ENCODE measurements at regions not wholly inside any gene's neighbourhood (a gene's known extent, or its start where the extent isn't known, plus 50 kb on each side); places are given as distances from the start of the nearest gene placed in this dataset.
A peak's percentile ranks its signal among the peaks of the same experiment; 100 is the strongest.

DNA sequence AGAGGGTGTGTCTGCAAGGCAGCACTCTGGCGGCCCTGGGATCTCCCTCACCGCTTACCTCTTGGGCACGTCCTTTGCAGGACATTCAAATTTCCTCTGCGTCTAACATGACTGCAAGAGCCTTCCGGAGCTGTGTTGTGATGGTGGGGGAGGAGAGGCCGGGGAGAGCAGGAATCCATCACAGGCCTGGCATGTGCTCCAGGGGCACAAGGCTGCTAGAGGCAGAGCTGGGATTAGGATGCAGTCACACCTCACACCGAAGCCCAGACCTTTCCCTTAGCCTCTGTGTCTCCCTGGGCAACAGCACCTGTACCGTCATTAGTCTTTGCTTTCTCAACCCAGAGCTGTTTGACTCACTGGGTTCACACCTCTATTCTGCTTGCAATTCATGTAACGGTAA, 111.3 kb downstream of the CMPK2 start:
- Mint-ChIP-seq H3K36me3 (ENCODE audit: low read depth) (no peaks in the 10 kb centered on the region), H3K9me3 (no peaks in the 10 kb centered on the region), H3K4me1 (no peaks in the 10 kb centered on the region), H3K4me3 (no peak overlapping the region), H3K27me3 (peaks cover 8% of the 10 kb centered on the region), H3K27ac (no peak overlapping the region)
- POLR2A ChIA-PET: no interaction called here
- no peak for DNase-seq
- CTCF ChIA-PET: no interaction called here

DNA sequence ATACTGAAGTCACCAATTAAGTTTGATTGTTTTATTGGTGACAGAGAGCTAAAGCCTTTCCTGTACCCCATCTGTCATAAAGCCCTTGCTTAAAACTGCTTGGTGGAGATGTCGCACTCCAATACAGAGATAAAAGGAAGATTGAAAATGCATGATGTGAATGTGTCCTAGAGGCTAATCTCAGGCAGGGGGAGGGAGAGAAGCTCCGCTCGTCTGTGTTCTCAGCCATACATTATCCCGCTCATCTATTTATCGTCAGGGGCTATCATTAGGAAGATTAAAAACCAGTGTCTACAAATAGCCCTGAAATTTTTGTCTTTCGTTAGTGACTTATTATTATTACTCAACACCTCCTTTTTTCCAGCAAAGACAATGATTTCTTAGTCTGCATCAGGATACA, 110.3 kb downstream of the CMPK2 start:
- Mint-ChIP-seq H3K36me3 (ENCODE audit: low read depth) (no peaks in the 10 kb centered on the region), H3K4me1 (no peaks in the 10 kb centered on the region), H3K4me3 (no peak overlapping the region), H3K9me3 (no peaks in the 10 kb centered on the region), H3K27ac (no peak overlapping the region), H3K27me3 (peaks cover 8% of the 10 kb centered on the region)
- POLR2A ChIA-PET: no interaction called here
- CTCF ChIA-PET: no interaction called here
- DNase-seq: no peak

DNA sequence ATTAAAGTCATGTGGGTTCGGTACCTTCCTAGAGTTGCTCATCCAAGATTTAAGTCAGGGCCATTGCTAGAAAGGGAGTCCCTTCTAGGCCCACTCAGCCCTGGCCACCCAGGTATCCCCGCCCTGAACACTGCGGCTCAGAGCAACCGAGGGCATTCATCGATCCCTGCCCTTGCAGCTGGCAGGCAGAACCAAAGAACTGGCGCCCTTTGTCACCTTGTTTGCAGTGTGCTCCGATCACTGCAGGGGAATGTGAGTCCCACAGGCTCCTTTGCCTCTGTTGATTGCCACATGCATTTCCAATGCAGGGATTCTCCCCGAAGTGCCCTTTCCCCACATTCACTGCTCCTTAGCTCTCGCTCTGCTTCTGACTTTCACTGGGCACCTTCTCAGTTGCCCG, 108.5 kb downstream of the CMPK2 start:
- Mint-ChIP-seq H3K9me3 (no peaks in the 10 kb centered on the region), H3K36me3 (ENCODE audit: low read depth) (no peaks in the 10 kb centered on the region), H3K27me3 (peaks cover 5% of the 10 kb centered on the region), H3K4me3 (no peak overlapping the region), H3K27ac (no peak overlapping the region), H3K4me1 (no peaks in the 10 kb centered on the region)
- DNase-seq: no peak
- ChIA-PET POLR2A (no interaction called here), CTCF (no interaction called here)

DNA sequence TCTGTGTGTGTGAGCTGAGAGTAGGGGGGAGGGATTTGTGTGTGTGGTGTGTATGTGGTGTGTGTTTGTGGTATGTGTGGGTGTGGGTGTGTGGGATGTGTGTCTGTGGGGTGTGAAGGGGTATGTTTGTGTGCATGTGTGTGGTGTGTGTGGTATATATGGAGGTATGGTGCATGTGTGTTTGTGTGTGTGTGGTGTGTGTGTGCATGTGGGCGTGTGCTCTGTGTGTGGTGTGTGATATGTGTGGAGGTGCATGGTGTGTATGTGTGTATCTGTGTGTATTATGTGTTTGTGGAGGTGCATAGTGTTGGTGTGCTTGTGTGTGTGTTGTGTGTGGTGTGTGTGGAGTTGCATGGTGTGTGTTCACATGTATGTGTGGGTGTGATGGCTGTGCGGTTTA, 106.0 kb downstream of the CMPK2 start:
- Mint-ChIP-seq H3K4me1 (no peaks in the 10 kb centered on the region), H3K36me3 (ENCODE audit: low read depth) (no peaks in the 10 kb centered on the region), H3K9me3 (no peaks in the 10 kb centered on the region), H3K27ac (no peak overlapping the region), H3K27me3 (no peaks in the 10 kb centered on the region), H3K4me3 (no peak overlapping the region)
- DNase-seq: no peak
- POLR2A ChIA-PET: no interaction called here
- CTCF ChIA-PET: no interaction called here

DNA sequence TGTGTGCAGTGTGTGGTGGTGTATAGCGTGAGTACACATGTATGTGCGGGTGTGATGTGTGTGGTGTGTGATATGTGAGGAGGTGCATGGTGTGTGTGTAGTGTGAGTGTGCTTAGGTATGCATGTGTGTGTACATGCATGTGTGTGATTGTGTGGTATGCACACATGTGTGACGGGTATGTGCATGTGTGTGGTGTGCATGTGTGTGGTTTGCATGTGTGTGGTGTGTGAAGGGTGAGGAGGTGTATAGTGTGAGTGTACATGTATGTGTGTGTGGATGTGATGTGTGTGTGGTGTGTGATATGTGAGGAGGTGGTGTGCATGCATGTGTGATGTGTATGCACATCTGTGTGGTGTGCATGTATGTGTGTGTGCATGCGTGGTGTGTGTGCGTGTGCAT, 105.6 kb downstream of the CMPK2 start:
- CTCF ChIA-PET: interaction anchor here (1.0 kb wide), 1 partner anchor 9 kb away, joined by 4 read pairs; no protein-coding TSS in a partner anchor
- no peaks in the 10 kb centered on the region for H3K36me3 Mint-ChIP-seq (ENCODE audit: low read depth)
- H3K9me3 Mint-ChIP-seq: no peaks in the 10 kb centered on the region
- DNase-seq: no peak
- POLR2A ChIA-PET: no interaction called here
- H3K27ac Mint-ChIP-seq: no peak overlapping the region
- H3K27me3 Mint-ChIP-seq: no peaks in the 10 kb centered on the region
- H3K4me1 Mint-ChIP-seq: no peaks in the 10 kb centered on the region
- H3K4me3 Mint-ChIP-seq: no peak overlapping the region

DNA sequence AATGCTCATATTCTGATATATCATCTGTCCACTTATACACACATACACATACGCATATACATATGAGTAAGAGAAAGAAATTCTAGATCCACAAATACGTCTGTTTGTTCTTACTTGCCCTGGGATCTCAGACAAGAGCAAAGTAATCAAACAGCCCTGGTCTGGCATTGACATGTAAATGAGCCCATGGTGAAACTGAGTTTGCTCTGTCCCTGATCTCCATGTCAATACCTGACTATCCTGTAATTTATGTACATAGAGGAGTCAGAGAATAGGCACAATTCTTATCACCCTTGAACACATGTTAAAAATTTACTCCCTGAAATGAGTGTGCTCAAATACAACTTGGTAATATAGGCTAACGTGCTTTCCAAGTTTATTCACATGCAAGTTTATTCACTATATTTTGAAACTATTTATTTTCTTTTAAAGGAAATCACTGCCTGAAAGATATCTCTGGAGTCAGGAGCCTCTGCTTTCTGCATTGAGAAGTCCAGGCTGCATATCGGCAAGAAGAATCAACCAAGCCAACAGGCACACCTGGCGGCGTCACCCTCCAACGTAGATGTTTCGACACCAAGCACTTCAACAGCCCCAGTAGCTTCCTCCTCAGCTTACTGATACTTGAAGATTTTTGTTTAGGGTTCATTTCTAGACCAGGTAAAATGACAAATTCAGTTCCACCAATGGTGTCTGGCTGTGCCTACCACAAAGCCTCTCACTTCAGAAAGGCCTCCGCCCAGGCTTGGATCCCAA, 100.6 kb downstream of the CMPK2 start:
- no peak overlapping the region for H3K4me3 Mint-ChIP-seq
- no peak overlapping the region for H3K27ac Mint-ChIP-seq
- POLR2A ChIA-PET: no interaction called here
- H3K9me3 Mint-ChIP-seq: no peaks in the 10 kb centered on the region
- no peaks in the 10 kb centered on the region for H3K36me3 Mint-ChIP-seq (ENCODE audit: low read depth)
- no peak for DNase-seq
- CTCF ChIA-PET: interaction anchor here (0.7 kb wide), 1 partner anchor 1005 kb away, joined by 3 read pairs; no protein-coding TSS in a partner anchor
- H3K27me3 Mint-ChIP-seq: no peaks in the 10 kb centered on the region
- no peaks in the 10 kb centered on the region for H3K4me1 Mint-ChIP-seq

DNA sequence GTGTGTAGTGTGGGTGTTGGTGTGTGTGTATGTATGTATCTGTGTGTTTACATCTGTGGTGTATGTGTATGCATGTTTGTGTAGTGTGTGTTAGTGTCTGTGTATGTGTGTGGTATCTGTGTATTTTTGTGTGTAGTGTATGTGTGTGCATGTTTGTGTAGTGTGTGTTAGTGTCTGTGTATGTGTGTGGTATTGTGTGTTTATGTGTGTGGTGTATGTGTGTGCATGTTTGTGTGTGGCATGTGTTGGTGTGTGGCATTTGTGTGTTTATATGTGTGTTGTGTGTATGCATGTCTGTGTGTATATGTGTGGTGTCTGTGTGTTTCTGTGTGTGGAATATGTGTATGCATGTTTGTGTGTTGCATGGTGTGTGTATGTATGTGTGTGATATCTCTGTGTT, 96.4 kb downstream of the CMPK2 start:
- H3K27ac Mint-ChIP-seq: no peak overlapping the region
- CTCF ChIA-PET: no interaction called here

DNA sequence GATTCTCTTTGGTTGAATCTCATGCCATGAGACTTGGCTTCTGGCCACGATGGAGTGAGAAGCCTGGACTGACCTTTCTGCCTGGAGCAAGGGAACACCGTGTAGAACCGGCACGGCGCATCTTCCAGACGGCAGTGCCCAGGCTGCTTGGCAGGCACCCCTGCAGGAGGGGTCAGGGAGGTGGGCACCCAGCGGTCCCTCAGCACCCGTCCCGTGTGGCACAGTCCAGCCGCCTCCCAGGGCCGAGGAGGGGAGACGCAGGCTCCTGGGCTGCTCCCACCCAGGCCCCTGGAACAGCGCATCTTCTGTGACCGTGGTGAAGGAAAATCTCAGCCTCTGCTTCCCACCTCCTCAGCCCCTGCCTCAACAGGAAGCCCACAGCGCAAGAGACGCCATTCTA, 95.7 kb downstream of the CMPK2 start:
- Mint-ChIP-seq H3K4me1 (peaks cover 7% of the 10 kb centered on the region), H3K9me3 (no peaks in the 10 kb centered on the region), H3K27ac (no peak overlapping the region), H3K36me3 (ENCODE audit: low read depth) (no peaks in the 10 kb centered on the region), H3K4me3 (no peak overlapping the region), H3K27me3 (peaks cover 12% of the 10 kb centered on the region)
- POLR2A ChIA-PET: no interaction called here
- no peak for DNase-seq
- CTCF ChIA-PET: no interaction called here

More for the DNA sequence above, 96.4 kb downstream of the CMPK2 start:
- no peaks in the 10 kb centered on the region for H3K36me3 Mint-ChIP-seq (ENCODE audit: low read depth)
- peaks cover 10% of the 10 kb centered on the region for H3K27me3 Mint-ChIP-seq
- H3K4me3 Mint-ChIP-seq: no peak overlapping the region
- POLR2A ChIA-PET: no interaction called here
- DNase-seq: no peak
- no peaks in the 10 kb centered on the region for H3K9me3 Mint-ChIP-seq
- H3K4me1 Mint-ChIP-seq: peaks cover 7% of the 10 kb centered on the region

DNA sequence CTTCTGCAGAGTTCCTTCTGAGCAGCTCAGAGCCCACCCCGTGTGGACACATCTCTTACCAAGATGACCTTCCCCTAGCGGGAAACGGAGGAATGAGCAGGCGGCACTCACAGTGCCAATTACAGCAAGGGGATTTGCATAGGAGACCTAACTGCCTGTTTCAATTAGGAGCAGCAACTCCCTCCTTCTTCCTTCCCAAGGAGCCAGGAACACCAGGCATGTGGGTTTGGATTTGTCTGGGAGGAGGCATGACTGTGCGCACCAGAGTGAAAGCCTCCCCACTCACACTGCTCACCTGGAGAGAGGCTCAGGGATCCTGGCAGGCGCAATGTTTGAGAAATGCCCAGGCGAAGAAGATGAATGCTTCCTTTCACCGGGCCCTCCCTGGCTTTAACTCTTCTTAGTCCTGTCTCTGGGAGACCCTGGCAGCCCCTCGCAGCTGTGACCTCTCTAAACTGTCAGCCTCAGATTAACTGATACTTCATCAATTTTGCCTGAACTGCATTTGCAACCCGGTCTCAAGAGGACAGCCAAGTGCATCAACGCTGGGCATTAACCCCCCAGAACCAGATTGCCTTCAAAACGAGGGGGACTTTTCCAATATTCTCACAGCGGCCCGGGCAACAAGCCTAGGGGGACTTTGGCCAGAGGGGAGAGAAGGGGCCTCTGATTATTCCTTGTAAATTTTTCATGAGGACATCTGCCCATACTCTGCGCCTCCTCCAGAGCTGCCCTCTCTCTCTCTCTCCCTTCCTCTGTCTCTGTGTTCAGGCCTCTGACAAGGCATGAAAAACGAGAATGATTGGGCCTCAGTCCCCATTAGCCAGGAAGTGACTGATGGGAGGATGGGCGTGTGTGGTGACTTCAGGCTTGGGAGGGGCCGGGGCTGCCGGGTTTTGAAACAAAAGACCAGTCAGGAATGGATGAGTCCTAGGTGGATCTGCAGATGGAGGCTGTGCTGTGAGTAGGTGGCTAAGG, 93.8 kb downstream of the CMPK2 start:
- ChIA-PET POLR2A (no interaction called here), CTCF (interaction anchor here (1.3 to 1.4 kb wide), 2 partner anchors 9 to 13 kb away, joined by 3 to 5 read pairs; no protein-coding TSS in a partner anchor)
- DNase-seq: no peak
- Mint-ChIP-seq H3K9me3 (no peaks in the 10 kb centered on the region), H3K27ac (no peak overlapping the region), H3K4me1 (peaks cover 7% of the 10 kb centered on the region), H3K36me3 (ENCODE audit: low read depth) (no peaks in the 10 kb centered on the region), H3K27me3 (peaks cover 17% of the 10 kb centered on the region), H3K4me3 (no peak overlapping the region)

DNA sequence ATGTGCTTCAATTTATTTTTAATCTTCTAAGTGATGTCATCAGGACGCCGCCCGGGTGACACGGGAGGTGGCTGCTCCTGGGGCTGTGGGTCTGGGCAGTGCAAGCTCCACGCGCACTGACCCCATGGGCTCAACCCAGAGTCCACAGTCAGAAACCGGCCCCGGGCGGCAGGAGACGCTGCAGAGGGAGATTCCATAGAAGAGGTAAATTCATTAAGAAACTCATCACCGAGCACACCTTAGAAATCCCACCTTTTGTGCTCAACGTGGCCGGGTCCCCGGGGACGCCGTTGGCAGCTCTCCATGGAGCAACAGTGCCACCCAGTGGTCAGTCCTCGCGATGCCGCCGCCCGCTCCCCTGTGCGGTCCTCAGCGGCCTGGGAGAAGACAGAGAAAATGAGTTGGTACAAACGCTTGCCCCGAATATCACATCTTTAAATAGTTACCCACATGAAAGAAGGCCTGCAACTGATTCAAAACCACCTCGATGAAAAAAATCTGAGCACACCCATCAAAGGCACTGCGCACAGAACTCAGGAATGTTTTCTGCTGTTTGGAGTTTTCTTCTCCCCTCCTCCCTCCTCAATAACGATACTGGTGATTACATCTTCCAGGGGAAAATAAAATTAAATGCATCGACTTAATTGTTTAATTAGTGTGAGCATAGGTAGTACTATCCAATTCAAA, 92.6 kb downstream of the CMPK2 start:
- peak; percentile 69 for DNase-seq
- Mint-ChIP-seq H3K4me3 (no peak overlapping the region), H3K4me1 (peaks cover 7% of the 10 kb centered on the region), H3K36me3 (ENCODE audit: low read depth) (no peaks in the 10 kb centered on the region), H3K27me3 (peaks cover 22% of the 10 kb centered on the region), H3K27ac (no peak overlapping the region), H3K9me3 (no peaks in the 10 kb centered on the region)
- ChIA-PET CTCF (interaction anchor here (1.3 to 1.4 kb wide), 3 partner anchors 8 to 29 kb away, joined by 3 to 5 read pairs (median 3); no protein-coding TSS in a partner anchor), POLR2A (no interaction called here)

DNA sequence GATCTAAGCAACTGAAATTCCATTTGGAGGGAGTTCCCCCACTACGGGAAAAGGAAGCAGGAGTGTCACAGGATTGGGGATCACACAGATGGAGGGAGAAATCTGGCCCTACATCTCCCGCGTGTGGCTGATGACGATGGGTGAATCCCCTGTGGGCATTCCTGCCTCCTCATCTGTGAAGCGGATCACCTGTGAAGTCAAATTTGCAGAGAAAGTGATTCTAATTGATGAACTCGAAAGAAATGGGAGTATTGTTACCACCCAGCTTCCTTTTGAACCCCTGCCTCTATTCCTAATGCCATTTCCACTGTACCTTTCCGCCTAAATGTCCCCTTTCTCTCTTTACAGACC, 92.0 kb downstream of the CMPK2 start:
- POLR2A ChIA-PET: no interaction called here
- no peak overlapping the region for H3K27ac Mint-ChIP-seq

DNA sequence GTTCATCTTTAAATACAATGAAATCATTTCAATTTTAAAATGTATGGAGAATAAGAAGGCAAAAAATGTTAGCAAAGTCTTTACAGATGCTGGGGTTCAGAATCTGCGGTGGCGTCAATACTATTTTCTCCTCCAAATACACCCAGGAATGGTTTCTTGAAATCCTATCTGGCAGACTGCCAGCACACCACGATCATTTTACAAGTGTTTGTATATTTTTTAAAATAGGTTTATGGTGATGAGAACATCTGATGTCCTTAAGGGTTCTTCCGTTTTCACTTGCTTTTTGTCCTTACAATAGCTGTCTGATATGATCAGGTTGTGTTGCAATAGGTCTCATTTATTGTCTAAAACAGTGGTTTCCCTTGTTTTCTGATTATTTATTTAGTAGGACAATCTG, 89.6 kb downstream of the CMPK2 start:
- Mint-ChIP-seq H3K4me3 (no peak overlapping the region), H3K36me3 (ENCODE audit: low read depth) (no peaks in the 10 kb centered on the region), H3K9me3 (no peaks in the 10 kb centered on the region), H3K4me1 (peaks cover 12% of the 10 kb centered on the region), H3K27ac (no peak overlapping the region), H3K27me3 (peaks cover 23% of the 10 kb centered on the region)
- ChIA-PET CTCF (no interaction called here), POLR2A (no interaction called here)
- DNase-seq: no peak

More for the DNA sequence above, 92.0 kb downstream of the CMPK2 start:
- Mint-ChIP-seq H3K4me3 (no peak overlapping the region), H3K27me3 (peaks cover 23% of the 10 kb centered on the region), H3K4me1 (peaks cover 7% of the 10 kb centered on the region), H3K36me3 (ENCODE audit: low read depth) (no peaks in the 10 kb centered on the region), H3K9me3 (no peaks in the 10 kb centered on the region)
- DNase-seq: no peak
- CTCF ChIA-PET: interaction anchor here (1.3 kb wide), 2 partner anchors 11 to 28 kb away, joined by 3 read pairs; no protein-coding TSS in a partner anchor

DNA sequence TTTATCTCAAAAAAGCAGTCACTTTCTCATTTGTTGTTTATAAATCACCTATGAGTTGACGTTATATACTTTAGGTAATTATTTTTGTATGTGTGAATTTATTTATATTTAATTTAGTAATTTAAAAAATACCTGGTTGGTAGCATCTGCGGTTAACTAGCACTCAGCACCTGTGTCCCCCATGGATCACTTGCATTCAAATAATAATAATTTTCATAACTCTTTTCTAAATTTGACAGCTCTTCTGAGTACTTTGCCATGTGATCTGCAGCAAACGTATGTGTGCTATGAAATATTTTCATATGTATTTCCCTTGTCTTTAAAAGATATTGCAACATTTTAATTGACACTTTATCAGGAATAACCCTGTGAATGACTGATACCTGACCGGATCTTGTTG, 88.1 kb downstream of the CMPK2 start:
- CTCF ChIA-PET: no interaction called here
- DNase-seq: no peak
- Mint-ChIP-seq H3K9me3 (no peaks in the 10 kb centered on the region), H3K27me3 (peaks cover 23% of the 10 kb centered on the region), H3K27ac (no peak overlapping the region), H3K4me3 (no peak overlapping the region), H3K36me3 (ENCODE audit: low read depth) (no peaks in the 10 kb centered on the region), H3K4me1 (peaks cover 16% of the 10 kb centered on the region)
- POLR2A ChIA-PET: no interaction called here
